Suprapubic skin (tissue), 4 donors: ENCODE measurements at regions not wholly inside any gene's neighbourhood (a gene's known extent, or its start where the extent isn't known, plus 50 kb on each side); places are given as distances from the start of the nearest gene placed in this dataset.

ENCODE experiments used
- DNase-seq, 2 donors: peaks; one replicate each; pipeline ENCODE4 v3.0.0-alpha.2; 2019; ENCODE audit warnings: low spot score in 2 of 2
- H3K27ac ChIP-seq: fragments of 200-600 bp; sonication (generic); one replicate; pipeline ENCODE4 v1.5.1; 2019
- H3K27me3 ChIP-seq: fragments of 200-600 bp; sonication (generic); one replicate; pipeline ENCODE4 v1.5.1; 2019
- H3K36me3 ChIP-seq: fragments of 200-600 bp; sonication (generic); one replicate; pipeline ENCODE4 v1.5.1; 2019
- H3K4me1 ChIP-seq: fragments of 200-600 bp; sonication (generic); one replicate; pipeline ENCODE4 v1.5.1; 2019
- H3K4me3 ChIP-seq: fragments of 200-600 bp; sonication (generic); one replicate; pipeline ENCODE4 v1.5.1; 2019; ENCODE audit warnings: mild to moderate bottlenecking
- H3K9me3 ChIP-seq: fragments of 200-600 bp; sonication (generic); one replicate; pipeline ENCODE4 v1.5.1; 2019
- CTCF ChIP-seq, 2 donors: fragments of 200-600 bp in 1 of 2; fragments of 450-650 bp in 1 of 2; sonication (generic) in 1 of 2; IDR thresholded peaks; one replicate each; pipeline ENCODE4 v1.5.1; 2016 to 2019; ENCODE audit warnings: antibody characterized with exemption in 2 of 2, mild to moderate bottlenecking in 1 of 2, moderate library complexity in 1 of 2
- EP300 ChIP-seq: sonication (generic); formaldehyde crosslinking; IDR thresholded peaks from one replicate; pipeline ENCODE4 v1.6.1; 2017; ENCODE audit warnings: antibody characterized with exemption
- POLR2A ChIP-seq, 2 donors: fragments of 450-650 bp; IDR thresholded peaks; one replicate each; pipeline ENCODE4 v1.6.1; 2017; ENCODE audit warnings: antibody characterized with exemption in 2 of 2, mild to moderate bottlenecking in 2 of 2, moderate library complexity in 2 of 2
- POLR2AphosphoS5 ChIP-seq, 3 donors: sonication (generic); formaldehyde crosslinking; IDR thresholded peaks; one replicate each; pipeline ENCODE4 v1.6.1; 2017; ENCODE audit warnings: antibody characterized with exemption in 3 of 3
- WGBS: methylation state at CpG from one replicate; pipeline ENCODE4 v1.1.5; 2018; 5-methylcytosine and 5-hydroxymethylcytosine counted together

GRCh38 chr17:54063639-54064038 is 240.9 kb downstream of the KIF2B start:
- Histone ChIP-seq H3K9me3 (no peaks in the 10 kb centered on the region), H3K27me3 (no peaks in the 10 kb centered on the region), H3K4me1 (no peaks in the 10 kb centered on the region), H3K4me3 (no peak overlapping the region), H3K27ac (no peak overlapping the region), H3K36me3 (no peaks in the 10 kb centered on the region)
- no peak for DNase-seq
- 45% methylated on average over 1 of the region's 1 CpG for WGBS
- TF ChIP-seq CTCF (IDR thresholded peaks at IDR 0.05) (no peak), POLR2AphosphoS5 (IDR thresholded peaks at IDR 0.05) (no peak), POLR2A (IDR thresholded peaks at IDR 0.05) (no peak), EP300 (no peak)

GRCh38 chr17:54085020-54085419 is 262.3 kb downstream of the KIF2B start:
- no peaks in the 10 kb centered on the region for H3K36me3 ChIP-seq
- H3K9me3 ChIP-seq, result no peaks in the 10 kb centered on the region
- H3K4me1 ChIP-seq, result no peaks in the 10 kb centered on the region
- TF ChIP-seq POLR2AphosphoS5 (IDR thresholded peaks at IDR 0.05) (no peak), EP300 (no peak), CTCF (IDR thresholded peaks at IDR 0.05) (no peak), POLR2A (IDR thresholded peaks at IDR 0.05) (no peak)
- H3K4me3 ChIP-seq, result no peak overlapping the region
- WGBS, result 33% methylated on average over 1 of the region's 1 CpG
- no peaks in the 10 kb centered on the region for H3K27me3 ChIP-seq
- H3K27ac ChIP-seq, result no peak overlapping the region
- no peak for DNase-seq

DNA sequence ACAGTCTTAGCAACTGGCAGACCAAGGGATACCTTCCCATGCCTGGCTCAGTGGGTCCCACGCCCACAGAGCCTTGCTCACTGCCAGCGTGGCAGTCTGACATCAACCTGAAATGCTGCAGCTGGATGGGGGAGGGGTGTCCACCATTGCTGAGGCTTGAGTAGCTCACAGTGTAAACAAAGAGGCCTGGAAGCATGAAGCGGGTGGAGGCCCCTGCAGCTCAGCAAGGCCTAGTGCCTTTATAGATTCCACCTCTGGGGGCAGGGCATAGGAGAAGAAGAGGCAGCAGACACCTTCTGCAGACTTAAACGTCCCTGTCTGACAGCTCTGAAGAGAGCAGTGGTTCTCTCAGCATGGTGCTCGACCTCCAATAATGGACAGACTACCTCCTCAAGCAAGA is 263.2 kb downstream of the KIF2B start:
- Histone ChIP-seq H3K4me1 (no peaks in the 10 kb centered on the region), H3K36me3 (no peaks in the 10 kb centered on the region), H3K9me3 (no peaks in the 10 kb centered on the region), H3K4me3 (no peak overlapping the region), H3K27me3 (no peaks in the 10 kb centered on the region), H3K27ac (no peak overlapping the region)
- no peak for DNase-seq
- TF ChIP-seq EP300, result no peak
- no peak for TF ChIP-seq POLR2A (IDR thresholded peaks at IDR 0.05)
- no peak for TF ChIP-seq POLR2AphosphoS5 (IDR thresholded peaks at IDR 0.05)
- no peak for TF ChIP-seq CTCF (IDR thresholded peaks at IDR 0.05)
- WGBS, result 30% methylated on average over 3 of the region's 5 CpGs

GRCh38 chr17:54096216-54096615 is 273.5 kb downstream of the KIF2B start:
- no peak overlapping the region for H3K27ac ChIP-seq
- no peaks in the 10 kb centered on the region for H3K27me3 ChIP-seq
- TF ChIP-seq EP300 (no peak), CTCF (IDR thresholded peaks at IDR 0.05) (no peak), POLR2AphosphoS5 (IDR thresholded peaks at IDR 0.05) (no peak), POLR2A (IDR thresholded peaks at IDR 0.05) (no peak)
- H3K36me3 ChIP-seq, result no peaks in the 10 kb centered on the region
- H3K4me1 ChIP-seq, result no peaks in the 10 kb centered on the region
- H3K9me3 ChIP-seq, result no peaks in the 10 kb centered on the region
- H3K4me3 ChIP-seq, result no peak overlapping the region
- no peak for DNase-seq

GRCh38 chr17:54099221-54099620 is 276.5 kb downstream of the KIF2B start:
- H3K4me1 ChIP-seq, result no peaks in the 10 kb centered on the region
- H3K27ac ChIP-seq, result no peak overlapping the region
- peaks cover 16% of the 10 kb centered on the region for H3K9me3 ChIP-seq
- TF ChIP-seq POLR2AphosphoS5 (IDR thresholded peaks at IDR 0.05), result no peak
- no peak for TF ChIP-seq EP300
- no peaks in the 10 kb centered on the region for H3K36me3 ChIP-seq
- no peaks in the 10 kb centered on the region for H3K27me3 ChIP-seq
- DNase-seq, result no peak
- H3K4me3 ChIP-seq, result no peak overlapping the region

- Histone ChIP-seq H3K9me3 (peaks cover 24% of the 10 kb centered on the region), H3K4me3 (no peak overlapping the region), H3K27me3 (no peaks in the 10 kb centered on the region), H3K36me3 (no peaks in the 10 kb centered on the region), H3K4me1 (no peaks in the 10 kb centered on the region), H3K27ac (no peak overlapping the region)
- TF ChIP-seq POLR2A (IDR thresholded peaks at IDR 0.05), result no peak
- TF ChIP-seq EP300, result no peak
- no peak for TF ChIP-seq CTCF (IDR thresholded peaks at IDR 0.05)
- WGBS, result no CpG with 5 or more reads among the region's 1 CpG
- no peak for DNase-seq
These were observed 279.5 kb downstream of the KIF2B start for GRCh38 chr17:54102246-54102645.
